PC-3 (cell line): ENCODE measurements at regions not wholly inside any gene's neighbourhood (a gene's known extent, or its start where the extent isn't known, plus 50 kb on each side); places are given as distances from the start of the nearest gene placed in this dataset.

ENCODE experiments used
- CTCF ChIP-seq: fragments of 300-600 bp; sonication (generic); conservative IDR thresholded peaks from 2 replicates; pipeline ENCODE4 v1.5.1; 2017; ENCODE audit warnings: antibody characterized with exemption, low read depth, mild to moderate bottlenecking, low read length
- EZH2 ChIP-seq: fragments of 300-600 bp; sonication (generic); IDR thresholded peaks from one replicate; pipeline ENCODE4 v1.6.1; 2017; ENCODE audit warnings: antibody characterized with exemption, mild to moderate bottlenecking, low read length; ENCODE audit not compliant: unreplicated experiment

DNA sequence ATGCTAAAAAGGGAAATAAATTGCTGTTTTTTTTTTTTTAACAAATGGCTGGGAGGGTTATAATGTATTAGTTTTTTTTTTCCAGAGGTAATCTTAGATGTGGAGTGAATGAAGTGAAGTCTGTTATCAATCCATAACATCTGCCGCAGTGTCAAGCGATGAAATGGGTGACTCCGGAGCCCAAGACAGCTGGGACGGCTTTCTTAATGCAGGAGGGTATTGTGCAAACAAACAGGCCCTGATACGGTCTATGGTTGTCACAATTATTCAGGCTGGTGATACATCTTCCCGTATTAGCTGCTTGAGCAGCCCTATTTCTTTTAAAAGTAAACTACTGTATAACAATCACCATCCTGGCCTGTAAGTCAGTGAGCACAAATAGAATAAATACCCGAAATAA is 1231.2 kb downstream of the GATA3 start:
- TF ChIP-seq CTCF: no peak
- no peak for TF ChIP-seq EZH2
